GM13976 (cell line): ENCODE measurements at regions not wholly inside any gene's neighbourhood (a gene's known extent, or its start where the extent isn't known, plus 50 kb on each side); places are given as distances from the start of the nearest gene placed in this dataset.

Experiments used
- DNase-seq: peaks from one replicate; pipeline ENCODE4 v3.0.0; 2012; ENCODE audit warnings: low spot score
- CTCF ChIP-seq: IDR thresholded peaks from 2 replicates; pipeline ENCODE4 v1.5.1; 2012; ENCODE audit warnings: borderline replicate concordance, mild to moderate bottlenecking; ENCODE audit not compliant: insufficient read depth; ENCODE audit errors: extremely low read depth, missing control alignments, control extremely low read depth
- in situ Hi-C: fragments of 300-500 bp; cut with MboI; formaldehyde crosslinking; loops from one replicate; pipeline ENCODE4 v1.12.0; 2022; ENCODE audit warnings: low sequenced_read_pairs, mixed read lengths, inconsistent platforms; ENCODE audit not compliant: unreplicated experiment

GRCh38 chr6:164166515-164166914 is 752.0 kb downstream of the QKI start:
- no peak for TF ChIP-seq CTCF
- no peak for DNase-seq
- in situ Hi-C loops: no loop called here

GRCh38 chr6:164164876-164165275 is 750.4 kb downstream of the QKI start:
- TF ChIP-seq CTCF: no peak
- no peak for DNase-seq
- in situ Hi-C loops: no loop called here

GRCh38 chr6:164163239-164163638 is 748.7 kb downstream of the QKI start:
- in situ Hi-C loops: no loop called here
- TF ChIP-seq CTCF: no peak
- no peak for DNase-seq

GRCh38 chr6:164159061-164159460 is 744.5 kb downstream of the QKI start:
- no peak for DNase-seq
- in situ Hi-C loops: no loop called here
- no peak for TF ChIP-seq CTCF

GRCh38 chr6:164154588-164154987 is 740.1 kb downstream of the QKI start:
- no peak for TF ChIP-seq CTCF
- no peak for DNase-seq
- in situ Hi-C loops: no loop called here

GRCh38 chr6:164152611-164153010 is 738.1 kb downstream of the QKI start:
- no peak for DNase-seq
- no peak for TF ChIP-seq CTCF
- in situ Hi-C loops: no loop called here
